Mucosa of gallbladder (tissue), 1 donor: ENCODE measurements at regions not wholly inside any gene's neighbourhood (a gene's known extent, or its start where the extent isn't known, plus 50 kb on each side); places are given as distances from the start of the nearest gene placed in this dataset.

Experiments used
- DNase-seq: peaks from one replicate; pipeline ENCODE4 v3.0.0-alpha.2; 2020; ENCODE audit warnings: low spot score
- donor health status: DM: no; HTN: no; CAD: no.

DNA sequence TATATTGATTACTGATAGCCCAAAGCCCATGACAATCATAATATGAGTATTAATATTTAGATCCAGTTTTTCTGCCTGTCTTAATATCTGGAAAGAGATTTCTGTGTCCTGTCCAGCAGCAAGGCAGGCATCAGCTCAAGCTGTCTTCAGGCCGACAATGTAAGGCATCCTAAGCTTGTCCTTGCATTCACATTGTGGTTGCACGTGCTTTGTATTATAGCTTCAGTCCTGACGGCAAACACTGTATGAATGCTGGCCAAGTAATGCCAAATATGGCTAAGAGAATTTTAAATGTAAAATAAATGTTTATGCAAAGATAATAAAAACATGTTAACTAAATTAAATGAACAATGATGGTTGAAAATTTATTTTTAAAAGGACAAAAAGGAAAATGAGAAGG lies 255.7 kb upstream of the RPS6KA3 start:
- DNase-seq: no peak

DNA sequence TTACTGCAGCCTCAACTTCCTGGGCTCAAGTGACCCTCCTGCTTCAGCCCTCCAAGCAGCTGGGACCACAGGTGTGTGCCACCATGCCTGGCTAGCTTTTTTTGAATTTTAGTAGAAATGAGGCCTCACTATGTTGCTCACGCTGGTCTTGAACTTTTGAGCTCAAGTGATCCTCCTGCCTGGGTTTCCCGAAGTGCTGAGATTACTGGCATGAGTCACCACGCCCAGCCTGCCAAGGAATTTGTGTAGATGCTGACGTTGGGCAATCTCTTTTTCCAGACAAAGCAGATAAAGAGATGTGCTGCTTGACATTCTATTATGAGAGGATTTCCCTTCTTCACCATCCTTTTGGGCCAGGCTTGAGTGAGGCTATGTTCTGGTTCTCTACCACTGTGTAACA lies 254.5 kb upstream of the RPS6KA3 start:
- DNase-seq: no peak

DNA sequence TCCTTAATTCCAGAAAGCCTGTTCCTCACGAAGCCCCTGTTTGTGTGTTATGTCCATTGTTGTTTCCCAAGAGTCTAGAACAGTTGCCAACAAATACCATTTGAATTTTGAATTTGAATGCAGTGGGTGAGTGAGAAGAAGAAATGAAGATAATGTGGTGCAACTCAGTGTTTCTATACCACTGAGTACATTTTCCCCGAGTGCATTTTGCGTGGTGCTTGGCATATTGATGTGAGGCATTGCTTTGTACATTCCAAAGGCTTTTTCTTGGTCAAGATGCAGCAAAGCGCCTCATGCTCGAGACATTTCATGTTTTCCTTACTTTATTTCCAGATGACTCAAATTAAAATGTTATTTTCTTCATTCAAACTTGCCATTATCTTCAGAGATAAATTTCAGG lies 253.1 kb upstream of the RPS6KA3 start:
- DNase-seq: no peak

DNA sequence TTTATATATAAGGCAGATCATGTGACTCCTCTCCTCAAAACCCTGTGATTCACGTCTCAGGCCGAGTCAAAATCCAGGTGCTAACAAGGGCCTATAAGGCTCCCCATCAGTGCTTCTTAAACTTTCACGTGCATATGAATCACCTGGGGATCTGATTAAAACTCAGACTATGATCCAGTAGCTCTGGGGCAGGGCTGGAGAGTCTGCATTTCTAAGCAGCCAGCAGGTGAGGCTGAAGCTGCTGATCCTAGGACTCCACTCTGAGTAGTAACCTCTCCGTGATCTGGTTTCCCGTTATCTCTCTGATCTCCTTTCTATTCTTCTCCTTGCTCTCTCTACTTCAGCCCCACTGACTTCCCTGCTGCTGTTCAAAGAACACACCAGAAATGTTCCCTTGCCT lies 252.4 kb upstream of the RPS6KA3 start:
- no peak for DNase-seq

DNA sequence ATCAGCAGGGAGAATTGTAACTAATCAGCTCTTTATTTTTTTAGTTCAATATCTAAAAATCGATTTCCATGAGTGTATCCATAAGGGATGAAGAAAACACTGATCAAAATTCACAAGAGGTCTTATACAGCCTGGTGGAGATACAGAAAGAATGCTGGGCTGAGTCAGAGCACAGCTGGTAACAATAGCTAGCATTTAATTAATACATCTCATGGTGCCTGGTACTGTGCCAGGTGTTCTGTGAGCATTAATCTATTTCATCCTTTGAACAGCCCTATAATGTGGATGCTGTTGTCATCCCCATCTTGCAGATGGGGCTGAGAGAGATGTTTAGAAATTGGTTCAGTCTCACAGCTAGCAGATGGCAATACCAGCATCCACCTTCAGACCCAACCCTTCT lies 250.9 kb upstream of the RPS6KA3 start:
- no peak for DNase-seq

DNA sequence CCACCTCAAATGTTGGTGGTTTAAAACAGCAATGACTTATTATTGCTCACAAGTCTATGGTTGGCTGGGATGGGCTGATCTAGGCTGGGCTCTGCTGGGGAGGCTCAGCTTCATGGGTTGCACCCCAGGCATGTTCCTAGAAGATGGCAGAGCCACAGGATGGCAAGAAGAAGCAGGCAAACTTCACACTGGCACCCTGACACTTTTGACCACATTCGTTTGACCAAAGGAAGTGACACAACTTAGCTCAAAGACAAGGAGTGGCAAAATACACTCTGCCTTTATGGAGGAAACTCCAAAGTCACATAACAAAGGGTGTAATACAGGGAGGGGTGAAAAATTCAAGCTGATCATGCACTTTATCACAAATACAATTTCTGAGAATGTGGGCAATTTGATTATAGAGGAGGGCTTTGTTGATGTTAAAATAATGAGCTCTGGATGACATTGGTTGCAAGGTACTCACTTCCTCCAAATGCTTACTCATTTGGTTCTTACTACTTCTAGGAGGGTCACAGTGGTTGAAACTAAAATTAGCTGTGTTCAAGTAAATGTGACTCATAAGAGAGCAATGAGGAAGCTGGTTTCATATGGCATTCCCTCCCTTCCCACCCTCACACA lies 249.2 kb upstream of the RPS6KA3 start:
- no peak for DNase-seq

DNA sequence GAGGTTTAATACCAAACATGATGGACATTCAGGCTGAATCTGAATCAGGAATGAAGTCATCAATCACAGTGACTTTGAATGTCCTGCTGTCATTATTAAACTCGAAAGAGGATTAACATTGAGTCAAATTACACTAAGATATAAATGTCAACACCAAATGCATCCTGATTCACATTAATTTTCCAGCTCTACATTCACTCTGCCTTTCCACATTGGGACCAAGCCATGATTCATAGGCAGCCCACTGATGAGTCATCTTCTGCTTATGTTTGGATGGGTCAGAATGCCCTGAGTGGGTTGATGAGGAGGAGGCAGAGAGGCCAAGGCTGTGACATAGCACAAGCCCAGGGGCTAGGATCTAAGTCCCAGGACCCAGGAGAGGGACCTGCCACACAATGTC lies 247.6 kb upstream of the RPS6KA3 start:
- no peak for DNase-seq

DNA sequence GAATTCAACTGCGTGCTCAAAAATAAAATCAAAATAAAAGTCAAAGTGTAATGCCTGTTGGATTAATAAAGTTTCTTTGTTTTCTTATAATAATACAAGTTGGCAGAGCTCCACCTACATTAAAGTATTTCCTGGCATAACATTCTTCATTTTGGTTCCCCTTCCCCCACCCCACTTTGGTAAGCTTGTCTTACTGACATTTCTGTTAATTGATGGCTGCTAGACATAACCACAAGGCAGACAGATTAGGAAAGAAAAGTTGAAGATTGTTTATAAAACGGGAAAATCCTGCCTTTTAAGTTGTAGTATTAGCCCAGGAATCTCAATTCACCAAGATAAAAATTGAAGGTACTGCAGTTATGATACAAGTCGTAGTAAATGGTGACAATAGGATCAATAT lies 246.5 kb upstream of the RPS6KA3 start:
- DNase-seq: no peak

DNA sequence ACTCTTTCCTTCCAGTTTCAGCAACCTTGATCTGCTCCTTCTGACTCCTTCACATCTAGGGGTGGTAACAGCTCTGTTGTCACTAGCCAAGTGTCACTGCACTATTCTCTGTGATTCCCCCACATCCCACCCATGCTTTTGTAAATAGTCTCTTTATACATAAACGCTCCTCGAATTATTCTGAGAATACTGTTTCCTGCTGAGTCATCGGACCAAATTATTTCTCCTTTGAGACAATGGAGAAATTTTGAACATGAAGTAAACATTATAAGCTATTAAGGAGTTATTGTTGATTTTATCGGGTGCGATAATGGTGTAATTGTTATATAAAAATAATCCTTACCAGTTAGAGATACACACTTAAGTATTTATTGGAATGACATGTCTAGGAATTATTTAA lies 245.1 kb upstream of the RPS6KA3 start:
- no peak for DNase-seq

DNA sequence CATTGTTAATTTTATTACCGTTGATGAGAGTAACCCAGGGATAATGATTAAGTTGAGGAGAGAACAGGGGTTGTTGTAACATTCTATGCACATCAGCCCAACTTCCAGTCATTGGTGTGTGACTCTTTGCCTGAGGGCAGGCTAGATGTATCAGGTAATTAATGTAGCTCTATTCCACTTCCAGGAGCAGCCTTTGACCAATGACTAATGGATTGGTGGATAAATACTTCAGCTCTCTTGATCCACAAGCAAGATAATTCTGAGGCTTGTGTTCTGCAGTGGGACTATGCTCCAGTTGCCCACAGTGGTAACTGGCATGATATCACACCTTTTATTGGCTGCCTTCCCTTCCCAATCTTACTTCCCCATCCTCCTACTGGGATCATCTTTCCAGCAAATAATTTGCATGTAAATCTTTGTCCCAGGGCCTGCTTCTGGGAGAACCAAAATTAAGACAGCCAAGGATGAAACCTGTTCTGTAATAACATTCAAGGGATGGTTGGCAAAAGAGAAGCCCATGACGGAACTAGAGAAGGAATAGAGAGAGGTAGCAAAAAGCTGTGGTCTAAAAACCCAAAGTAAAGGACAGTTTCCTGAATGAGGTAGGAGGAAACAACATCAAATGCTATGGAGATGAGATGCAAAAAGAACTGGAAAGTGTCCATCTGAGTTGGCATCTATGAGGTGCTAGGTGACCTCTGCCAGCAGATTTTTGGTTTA lies 241.4 kb upstream of the RPS6KA3 start:
- no peak for DNase-seq

DNA sequence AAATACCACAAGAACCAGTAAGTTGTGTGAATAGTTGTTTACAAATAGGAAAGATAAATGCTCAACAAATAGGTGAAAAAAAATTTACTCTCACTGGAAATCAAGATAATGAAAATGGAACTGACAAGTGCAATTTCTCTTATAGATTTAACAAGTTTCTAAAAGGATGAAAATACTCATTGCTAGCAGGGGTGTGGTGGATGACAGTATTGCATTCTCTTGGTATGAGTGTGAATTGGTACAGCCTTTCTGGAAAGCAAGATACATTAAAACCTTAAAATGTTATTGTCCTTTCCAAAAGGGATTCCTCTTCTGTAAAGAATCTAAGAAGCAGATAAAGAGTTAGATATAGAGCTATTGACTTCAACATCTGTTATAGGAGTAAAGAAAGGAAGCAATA lies 240.0 kb upstream of the RPS6KA3 start:
- no peak for DNase-seq

DNA sequence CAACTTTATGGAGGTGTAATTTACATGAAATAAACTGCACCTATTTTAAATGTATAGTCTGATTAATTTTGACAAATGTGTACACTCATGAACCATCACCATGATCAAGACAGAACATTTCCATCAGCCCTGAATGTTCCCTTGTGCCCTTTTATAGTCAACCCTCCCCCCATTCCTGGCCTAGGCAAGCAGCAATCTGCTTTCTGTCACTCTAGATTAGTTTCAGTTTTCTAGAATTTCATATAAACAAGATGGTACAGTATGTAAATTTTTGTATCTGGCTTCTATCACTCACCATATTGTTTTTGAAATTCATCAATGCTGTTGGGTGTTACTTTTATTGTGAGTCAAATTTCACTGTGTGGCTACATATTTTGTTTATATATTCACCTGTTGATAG lies 234.2 kb upstream of the RPS6KA3 start:
- no peak for DNase-seq

DNA sequence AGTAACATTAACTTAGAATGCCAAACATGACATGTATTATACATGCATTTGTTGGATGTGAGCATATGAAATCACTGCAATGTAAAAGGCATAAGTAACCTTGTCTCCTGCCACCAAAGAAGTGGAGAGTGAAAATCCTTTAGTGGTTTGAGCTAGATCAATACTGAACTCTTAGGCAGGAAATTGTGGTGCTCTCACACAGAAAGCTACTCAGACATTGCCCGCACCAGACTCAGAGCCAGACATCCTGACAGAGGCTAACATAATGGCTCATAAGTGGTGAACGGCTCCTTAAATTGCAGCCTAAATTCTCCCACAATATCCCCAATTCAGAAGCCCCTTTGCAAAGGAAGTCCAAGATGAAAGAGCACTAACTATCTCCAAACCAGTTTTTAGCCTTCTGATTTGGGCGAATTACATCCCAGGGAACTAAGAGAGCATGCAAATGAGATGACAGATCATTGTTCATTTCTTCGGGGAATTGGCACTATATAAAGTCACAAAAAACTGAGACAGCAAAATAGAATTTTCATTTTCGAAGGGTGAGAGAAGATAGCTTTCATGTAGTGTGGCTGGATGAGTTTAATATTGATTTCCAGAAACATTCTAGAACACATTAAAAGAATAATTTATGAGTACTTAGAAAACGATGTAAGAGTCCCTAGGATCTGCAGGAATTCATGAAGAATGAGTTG lies 233.6 kb upstream of the RPS6KA3 start:
- DNase-seq: no peak

DNA sequence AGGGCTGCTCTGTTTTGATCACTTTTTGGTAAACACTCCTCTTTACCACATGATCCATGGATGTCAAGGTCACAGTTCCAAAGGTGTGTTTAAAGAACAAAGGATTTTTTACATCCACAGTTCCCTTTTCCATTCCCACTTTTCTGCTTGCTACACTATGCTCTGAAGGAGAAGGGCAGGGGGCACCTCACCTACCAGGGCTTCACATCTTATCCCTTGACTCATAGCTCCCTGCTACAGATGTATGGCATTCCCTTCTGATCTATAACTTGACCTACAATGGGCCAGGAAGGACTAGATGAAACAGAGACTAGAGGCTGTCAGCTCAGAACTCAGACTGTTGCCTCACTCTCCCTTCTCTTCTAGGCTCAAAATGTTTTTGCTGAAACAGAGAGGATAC lies 233.1 kb upstream of the RPS6KA3 start:
- no peak for DNase-seq

DNA sequence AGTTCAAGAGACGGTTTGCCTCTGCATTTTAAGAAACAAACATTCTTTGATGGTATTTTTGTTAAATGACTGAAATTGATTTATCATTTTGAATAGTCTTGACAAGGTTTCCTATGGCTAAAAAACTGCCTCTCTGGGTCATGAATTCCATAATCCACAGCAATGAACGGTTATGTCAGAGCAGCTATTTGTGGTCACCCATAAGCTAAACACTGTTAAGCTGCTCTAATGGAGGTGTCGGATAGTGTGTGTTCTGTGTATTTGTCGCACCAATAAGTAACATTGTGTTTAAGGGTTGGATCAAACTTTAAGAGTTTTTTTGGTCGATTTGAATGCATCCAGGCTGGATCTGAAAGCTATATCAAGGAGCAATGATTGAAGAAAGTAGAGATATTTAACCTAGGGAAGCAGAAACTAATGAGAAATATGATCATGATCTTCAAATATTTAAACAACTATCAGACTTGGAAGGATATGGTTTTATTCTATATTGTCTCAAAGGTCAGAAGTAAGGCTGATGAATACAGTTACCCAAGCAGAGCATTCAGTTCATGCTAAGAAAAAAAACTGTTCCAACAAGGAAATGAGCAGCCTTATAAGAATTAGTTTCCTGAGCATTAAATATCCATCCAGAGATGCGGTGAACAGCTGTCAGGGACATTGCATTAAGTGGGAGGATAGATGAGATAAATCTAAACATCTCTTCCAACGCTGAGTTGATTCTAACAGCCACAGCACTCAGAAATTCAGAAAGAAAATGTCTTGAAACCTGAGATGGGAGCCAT lies 232.3 kb upstream of the RPS6KA3 start:
- DNase-seq: no peak

DNA sequence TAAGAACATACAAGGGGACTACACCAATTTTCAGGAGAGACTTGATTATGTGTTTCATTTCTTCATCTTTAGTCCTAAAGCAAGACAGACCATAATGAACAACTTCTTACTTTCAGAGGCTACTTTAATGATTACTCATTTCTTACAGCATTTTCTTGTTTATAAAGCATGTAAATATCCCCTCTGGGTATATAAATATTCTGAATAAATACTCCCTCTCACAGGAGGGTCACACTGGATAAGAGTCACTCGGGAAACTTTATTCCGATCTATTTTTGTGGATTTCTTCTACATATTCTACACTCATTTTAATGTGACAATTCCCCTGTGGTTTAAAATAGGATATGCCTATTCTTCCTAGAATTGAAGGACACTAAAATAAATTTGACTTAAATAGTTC lies 228.9 kb upstream of the RPS6KA3 start:
- no peak for DNase-seq

DNA sequence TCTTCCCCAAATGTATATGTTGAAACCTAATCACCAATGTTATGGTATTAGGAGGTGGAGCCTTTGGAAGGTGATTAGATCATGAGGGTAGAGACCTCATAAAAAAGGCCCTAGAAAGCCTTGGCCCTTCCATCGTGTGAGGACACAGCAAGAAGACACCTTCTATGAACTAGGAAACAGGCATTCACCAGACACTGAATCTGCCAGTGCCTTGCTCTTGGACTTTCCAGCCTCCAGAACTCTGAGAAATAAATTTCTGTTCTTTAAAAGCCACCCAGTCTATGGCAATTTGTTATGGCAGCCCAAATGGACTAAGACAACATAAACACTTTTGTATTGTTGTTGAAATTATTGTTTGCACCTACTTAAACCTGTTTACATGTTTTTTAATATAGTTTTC lies 221.8 kb upstream of the RPS6KA3 start:
- DNase-seq: no peak

DNA sequence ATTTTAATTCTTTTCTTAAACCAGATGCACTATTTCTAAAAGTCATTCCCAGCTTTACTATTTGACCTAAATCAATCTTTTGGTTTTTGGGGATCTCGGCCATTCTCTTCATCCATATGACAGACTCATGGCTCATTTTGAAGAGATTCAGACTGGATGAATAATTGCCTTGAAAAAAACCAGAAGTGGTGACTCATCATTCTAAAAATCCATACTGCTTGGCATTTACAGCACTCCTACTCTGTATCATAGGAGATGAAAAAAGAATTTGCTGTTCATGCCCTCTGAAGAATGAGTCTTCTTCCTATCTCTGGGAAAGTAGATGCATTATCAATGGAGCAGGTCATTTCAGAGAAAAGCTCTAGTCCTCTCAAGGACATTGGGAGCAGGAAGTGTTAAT lies 220.5 kb upstream of the RPS6KA3 start:
- no peak for DNase-seq

DNA sequence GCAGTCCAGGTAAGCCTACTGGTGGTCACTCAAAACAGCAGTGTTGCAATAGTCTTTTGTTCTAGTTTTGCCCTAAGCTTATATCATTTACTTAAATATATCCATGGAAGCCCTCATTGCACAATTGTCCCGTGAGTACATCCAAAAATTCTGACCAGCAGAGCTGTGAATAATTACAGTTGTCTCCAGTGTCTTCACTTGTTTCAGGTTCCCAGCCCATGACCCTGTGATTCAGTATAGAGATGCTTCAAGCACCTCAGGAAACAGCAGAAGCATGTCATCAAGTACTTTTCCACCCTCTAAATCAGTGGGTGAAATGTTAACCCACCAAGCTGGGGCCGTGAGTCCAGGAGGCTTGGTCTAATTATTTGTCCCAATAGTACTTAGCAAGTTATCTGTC lies 214.9 kb upstream of the RPS6KA3 start:
- no peak for DNase-seq

DNA sequence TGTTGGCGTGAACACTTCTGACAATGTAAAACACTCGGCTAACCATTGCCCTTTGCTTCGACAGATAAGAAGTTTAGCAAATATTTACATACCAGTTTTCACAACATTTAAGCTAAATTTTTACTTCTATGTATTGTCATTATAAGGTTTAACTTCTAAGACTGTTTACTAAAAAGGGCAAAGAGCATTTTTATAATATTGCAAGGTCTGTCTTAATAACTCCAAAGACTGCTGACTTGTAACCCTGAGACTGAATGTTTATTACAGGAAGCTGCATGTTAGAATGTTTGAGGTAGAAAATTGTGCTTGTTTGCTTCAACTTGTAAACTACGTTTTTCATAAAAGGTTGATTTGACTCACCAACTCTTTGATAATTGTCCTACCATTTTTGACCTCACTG lies 213.2 kb upstream of the RPS6KA3 start:
- no peak for DNase-seq

DNA sequence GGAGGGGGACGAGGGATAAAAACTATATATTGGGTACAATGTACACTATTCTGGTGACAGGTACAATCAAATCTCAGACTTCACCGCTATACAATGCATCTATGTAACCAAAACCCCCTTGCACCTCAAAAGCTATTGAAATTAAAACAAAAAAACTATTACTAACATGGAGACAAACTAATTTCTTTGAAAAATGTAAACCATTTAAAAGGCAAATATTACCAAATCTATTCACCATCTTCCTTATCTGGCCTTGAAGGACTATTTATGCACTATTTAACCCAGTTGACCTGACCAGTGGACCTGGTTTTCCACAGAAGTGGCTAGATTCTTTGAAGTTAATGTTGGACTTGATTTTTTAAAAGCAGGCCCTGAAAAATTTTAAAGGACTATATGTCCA lies 212.3 kb upstream of the RPS6KA3 start:
- DNase-seq: no peak

DNA sequence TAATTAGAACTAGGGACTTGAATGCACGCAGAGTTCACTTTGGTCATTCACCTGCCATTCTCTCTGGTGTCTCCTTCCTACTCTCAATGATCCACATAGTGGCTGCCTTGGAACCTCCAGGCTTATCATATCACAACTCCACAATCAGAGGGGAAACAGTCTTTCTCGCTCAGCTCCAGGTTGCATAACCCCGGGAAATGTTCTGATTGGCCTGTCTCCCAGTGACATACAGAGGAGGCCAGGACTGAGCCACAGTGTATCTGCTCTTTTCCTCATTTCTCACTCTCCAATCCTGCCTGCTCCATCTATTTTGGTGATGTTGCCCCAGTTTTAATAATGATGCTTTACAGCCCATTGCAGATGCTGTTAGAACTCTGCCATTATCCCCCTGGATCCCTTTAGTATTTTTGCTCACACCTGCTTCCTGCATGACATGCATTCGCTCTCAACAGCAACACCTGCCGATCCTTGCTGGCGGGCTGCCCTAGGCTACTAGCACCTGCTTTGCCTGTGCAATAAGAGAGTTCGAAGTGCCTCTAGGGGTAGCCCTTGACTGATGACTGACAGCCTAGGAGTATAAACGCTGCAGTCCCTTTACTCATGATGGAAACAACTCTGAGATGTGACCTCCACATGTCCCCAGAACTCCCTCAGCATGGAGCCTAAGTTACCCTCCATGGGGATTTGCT lies 211.3 kb upstream of the RPS6KA3 start:
- DNase-seq: no peak
